IMR-90 (cell line): ENCODE measurements at regions not wholly inside any gene's neighbourhood (a gene's known extent, or its start where the extent isn't known, plus 50 kb on each side); places are given as distances from the start of the nearest gene placed in this dataset.

Experiments
- ATAC-seq: fragments of 200-7000 bp; cut with Tn5 transposase; 2 replicates; pipeline ENCODE4 v1.9.1; 2020; ENCODE audit warnings: low read depth, mild to moderate bottlenecking, moderate library complexity
- BruUV-seq: library from RNA; stranded (reverse); fragments of 400-500 nt; replicated peaks from 2 replicates; lab custom pipeline; 2021; lab: Mats Ljungman, UMichigan
- CTCF ChIA-PET: fragments of 300-600 bp; formaldehyde crosslinking; extraction: SDS; loops from one replicate; lab custom pipeline; 2021; ENCODE audit warnings: antibody characterized with exemption; lab: Yijun Ruan, JAX
- POLR2A ChIA-PET: fragments of 300-600 bp; sonication (Branson Sonifier 250); formaldehyde crosslinking; loops from one replicate; lab custom pipeline; 2022; ENCODE audit warnings: antibody characterized with exemption; ENCODE audit not compliant: unreplicated experiment; lab: Charles Lee
- DNase-seq: peaks from one replicate; pipeline ENCODE4 v3.0.0; 2013
- H2AFZ ChIP-seq: replicated peaks from 2 replicates; pipeline ENCODE3; 2013; ENCODE audit warnings: low read length, mild to moderate bottlenecking; ENCODE audit not compliant: poor library complexity
- H2AK5ac ChIP-seq: 2 replicates; pipeline ENCODE4 v1.6.1; 2013; ENCODE audit warnings: low read depth, low read length, inconsistent platforms
- H2AK9ac ChIP-seq: replicated peaks from 2 replicates; pipeline ENCODE3; 2013; ENCODE audit warnings: mild to moderate bottlenecking, low read depth, low read length, moderate library complexity; ENCODE audit not compliant: poor library complexity
- H2BK120ac ChIP-seq: 2 replicates; pipeline ENCODE4 v1.6.1; 2013; ENCODE audit warnings: low read depth, low read length, inconsistent platforms
- H2BK15ac ChIP-seq: 3 replicates; pipeline ENCODE4 v1.6.1; 2013; ENCODE audit warnings: low read depth, low read length, inconsistent platforms
- H2BK20ac ChIP-seq: 2 replicates; pipeline ENCODE4 v1.6.1; 2013; ENCODE audit warnings: low read depth, mild to moderate bottlenecking, inconsistent platforms, low read length, moderate library complexity
- H2BK5ac ChIP-seq: 2 replicates; pipeline ENCODE4 v1.6.1; 2013; ENCODE audit warnings: mild to moderate bottlenecking, low read depth, low read length, inconsistent platforms; ENCODE audit not compliant: poor library complexity, severe bottlenecking
- H3K14ac ChIP-seq: replicated peaks from 2 replicates; pipeline ENCODE4 v1.6.1; 2013; ENCODE audit warnings: low read depth, low read length, inconsistent platforms
- H3K18ac ChIP-seq: 2 replicates; pipeline ENCODE4 v1.6.1; 2013; ENCODE audit warnings: low read depth, low read length, control low read depth
- H3K23ac ChIP-seq: 2 replicates; pipeline ENCODE4 v1.6.1; 2013; ENCODE audit warnings: low read depth, low read length, inconsistent platforms
- H3K27ac ChIP-seq: 2 replicates; pipeline ENCODE4 v1.5.1; 2013; ENCODE audit warnings: mild to moderate bottlenecking, control low read depth, low read length; ENCODE audit not compliant: insufficient read depth
- H3K27me3 ChIP-seq: 2 replicates; pipeline ENCODE4 v1.6.1; 2013; ENCODE audit warnings: low read length; ENCODE audit not compliant: control insufficient read depth, insufficient read depth
- H3K36me3 ChIP-seq: 2 replicates; pipeline ENCODE4 v1.6.1; 2013; ENCODE audit warnings: low read length, mixed read lengths; ENCODE audit not compliant: control insufficient read depth, insufficient read depth
- H3K4ac ChIP-seq: 2 replicates; pipeline ENCODE4 v1.6.1; 2013; ENCODE audit warnings: low read depth, low read length, inconsistent platforms
- H3K4me1 ChIP-seq: 2 replicates; pipeline ENCODE4 v1.6.1; 2013; ENCODE audit warnings: low read length, mixed read lengths; ENCODE audit not compliant: control insufficient read depth, insufficient read depth
- H3K4me2 ChIP-seq: 2 replicates; pipeline ENCODE4 v1.6.1; 2013; ENCODE audit warnings: low read depth, mild to moderate bottlenecking, control low read depth, low read length, moderate library complexity
- H3K4me3 ChIP-seq: 2 replicates; pipeline ENCODE4 v1.5.1; 2013; ENCODE audit warnings: low read depth, mild to moderate bottlenecking, control low read depth, low read length, moderate library complexity; ENCODE audit not compliant: insufficient read depth
- H3K56ac ChIP-seq: 2 replicates; pipeline ENCODE4 v1.6.1; 2013; ENCODE audit warnings: low read length, inconsistent platforms; ENCODE audit not compliant: insufficient read depth; ENCODE audit errors: extremely low read depth
- H3K79me1 ChIP-seq, 2 experiments: 2 replicates each; pipeline ENCODE4 v1.6.1; 2013; ENCODE audit warnings: low read length in 2 of 2, inconsistent platforms in 1 of 2, low read depth in 1 of 2
- H3K9ac ChIP-seq: 2 replicates; pipeline ENCODE4 v1.6.1; 2013; ENCODE audit warnings: low read depth, low read length, control low read depth
- H3K9me1 ChIP-seq: 2 replicates; pipeline ENCODE4 v1.6.1; 2013; ENCODE audit warnings: low read length, inconsistent platforms; ENCODE audit not compliant: insufficient read depth
- H3K9me3 ChIP-seq: 2 replicates; pipeline ENCODE4 v1.6.1; 2013; ENCODE audit warnings: low read length; ENCODE audit not compliant: control insufficient read depth, insufficient read depth
- H4K20me1 ChIP-seq: 2 replicates; pipeline ENCODE4 v1.6.1; 2013; ENCODE audit warnings: low read length, inconsistent platforms; ENCODE audit not compliant: insufficient read depth
- H4K5ac ChIP-seq: 2 replicates; pipeline ENCODE4 v1.6.1; 2013; ENCODE audit warnings: mild to moderate bottlenecking, low read depth, low read length, control low read depth
- H4K8ac ChIP-seq, 2 experiments: 2 replicates each; pipeline ENCODE4 v1.6.1; 2013; ENCODE audit warnings: low read depth in 2 of 2, low read length in 2 of 2, control low read depth in 1 of 2, inconsistent platforms in 1 of 2
- H4K91ac ChIP-seq: 2 replicates; pipeline ENCODE4 v1.6.1; 2013; ENCODE audit warnings: low read depth, low read length, inconsistent platforms; ENCODE audit not compliant: insufficient read depth
- CEBPB ChIP-seq: IDR thresholded peaks from 2 replicates; pipeline ENCODE4 v1.6.1; 2012; ENCODE audit warnings: low read depth, low read length, improper control_type of control experiment
- CHD1 ChIP-seq: IDR thresholded peaks from 2 replicates; pipeline ENCODE4 v1.6.1; 2012; ENCODE audit warnings: low read depth, low read length, improper control_type of control experiment
- MXI1 ChIP-seq: IDR thresholded peaks from 2 replicates; pipeline ENCODE4 v1.6.1; 2012; ENCODE audit warnings: low read depth, mild to moderate bottlenecking, low read length, moderate library complexity, borderline replicate concordance
- SMC3 ChIP-seq: fragments of 150-350 bp; IDR thresholded peaks from 2 replicates; pipeline ENCODE4 v1.6.1; 2016; ENCODE audit warnings: low read depth, mild to moderate bottlenecking, antibody characterized with exemption, low read length, moderate library complexity
- WGBS, 2 experiments: methylation state at CpG; one replicate each; pipeline versions ENCODE4 v1.1.5 to v1.1.7; 2013; ENCODE audit warnings: missing lambda C conversion rate in 2 of 2; ENCODE audit not compliant: insufficient read length in 1 of 2; ENCODE audit errors: extremely low coverage in 2 of 2; 5-methylcytosine and 5-hydroxymethylcytosine counted together
- dilution Hi-C: fragments of 300-500 bp; cut with HindIII; formaldehyde crosslinking; loops from one replicate; pipeline ENCODE4 v1.14.3; 2018; ENCODE audit warnings: low sequenced_read_pairs; ENCODE audit not compliant: unreplicated experiment
- in situ Hi-C: fragments of 300-500 bp; cut with MboI; formaldehyde crosslinking; loops from 3 replicates; pipeline ENCODE4 v1.14.3; 2019; ENCODE audit warnings: low sequenced_read_pairs, inconsistent platforms, mixed read lengths
- intact Hi-C: fragments of 100-400 bp; cut with micrococcal nuclease; formaldehyde crosslinking; loops from 2 replicates; pipeline ENCODE4 v1.10.0; 2022
- TF ChIP-seq, protein P1 (sequence below): fragments of 150-350 bp; IDR thresholded peaks from 2 replicates; pipeline ENCODE4 v1.6.1; 2016; ENCODE audit warnings: low read depth, mild to moderate bottlenecking, low read length, moderate library complexity, borderline replicate concordance

DNA sequence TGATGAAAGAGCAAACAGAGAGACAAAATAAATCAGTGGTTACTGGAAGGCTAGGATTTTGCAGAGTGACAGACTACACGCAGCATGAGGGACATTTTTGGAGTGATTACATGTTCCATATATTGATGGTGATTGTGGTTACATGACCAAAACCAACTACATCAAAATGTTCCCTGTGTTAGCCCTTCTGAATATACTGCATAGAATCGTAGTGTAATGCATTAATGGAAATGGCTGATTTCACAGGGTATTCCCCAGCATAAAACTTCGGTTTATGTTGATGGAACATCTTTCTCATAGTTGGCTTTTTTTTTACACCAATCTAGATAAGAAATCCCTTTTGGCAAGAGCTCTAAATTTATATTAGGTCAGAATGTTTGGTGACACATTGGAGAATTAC is 191.3 kb upstream of the CMC1 start:
- H3K23ac ChIP-seq, result no peak overlapping the region
- no peak overlapping the region for H3K4ac ChIP-seq
- intact Hi-C loops, result no loop called here
- H3K4me3 ChIP-seq, result no peak overlapping the region
- H3K4me1 ChIP-seq, result no peaks in the 10 kb centered on the region; the same call in 1 of the 2 replicates
- H2AK5ac ChIP-seq, result no peak overlapping the region
- H3K9me3 ChIP-seq, result no peaks in the 10 kb centered on the region
- H3K14ac ChIP-seq, result no peak overlapping the region
- H2AK9ac ChIP-seq, result no peak overlapping the region
- WGBS, 2 experiments, result no CpG with 5 or more reads among the region's 3 CpGs
- no peaks in the 10 kb centered on the region for H3K9me1 ChIP-seq
- no peak overlapping the region for H4K91ac ChIP-seq
- CTCF ChIA-PET, result interaction anchor here (0.7 kb wide), 1 partner anchor 46 kb away, joined by 3 read pairs; no protein-coding TSS in a partner anchor
- no peaks in the 10 kb centered on the region for H3K36me3 ChIP-seq
- H3K18ac ChIP-seq, result no peak overlapping the region
- no peak overlapping the region for H2AFZ ChIP-seq
- no peak overlapping the region for H3K4me2 ChIP-seq
- no peak overlapping the region for H3K56ac ChIP-seq
- no peak overlapping the region for H2BK120ac ChIP-seq
- no peak for TF ChIP-seq SMC3
- TF ChIP-seq CHD1, result no peak
- no peak for TF ChIP-seq CEBPB
- TF ChIP-seq, protein P1, sequence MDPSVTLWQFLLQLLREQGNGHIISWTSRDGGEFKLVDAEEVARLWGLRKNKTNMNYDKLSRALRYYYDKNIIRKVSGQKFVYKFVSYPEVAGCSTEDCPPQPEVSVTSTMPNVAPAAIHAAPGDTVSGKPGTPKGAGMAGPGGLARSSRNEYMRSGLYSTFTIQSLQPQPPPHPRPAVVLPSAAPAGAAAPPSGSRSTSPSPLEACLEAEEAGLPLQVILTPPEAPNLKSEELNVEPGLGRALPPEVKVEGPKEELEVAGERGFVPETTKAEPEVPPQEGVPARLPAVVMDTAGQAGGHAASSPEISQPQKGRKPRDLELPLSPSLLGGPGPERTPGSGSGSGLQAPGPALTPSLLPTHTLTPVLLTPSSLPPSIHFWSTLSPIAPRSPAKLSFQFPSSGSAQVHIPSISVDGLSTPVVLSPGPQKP, result no peak
- TF ChIP-seq MXI1, result no peak
- H4K20me1 ChIP-seq, result no peaks in the 10 kb centered on the region
- DNase-seq (no peak), ATAC-seq (no peak)
- H3K9ac ChIP-seq, result no peak overlapping the region
- no TSS peak for BruUV-seq
- H3K79me1 ChIP-seq, result no peaks in the 10 kb centered on the region
- POLR2A ChIA-PET, result no interaction called here
- dilution Hi-C loops, result no loop called here
- no peak overlapping the region for H4K5ac ChIP-seq
- no peaks in the 10 kb centered on the region for H3K27me3 ChIP-seq
- no peak overlapping the region for H4K8ac ChIP-seq
- in situ Hi-C loops, result no loop called here
- no peak overlapping the region for H2BK20ac ChIP-seq
- H2BK15ac ChIP-seq, result no peak overlapping the region
- no peak overlapping the region for H2BK5ac ChIP-seq
- no peak overlapping the region for H3K27ac ChIP-seq
